OCI-LY3 (cell line): ENCODE measurements at regions not wholly inside any gene's neighbourhood (a gene's known extent, or its start where the extent isn't known, plus 50 kb on each side); places are given as distances from the start of the nearest gene placed in this dataset.

Experiments
- EZH2phosphoT487 ChIP-seq: fragments of 200-600 bp; shearing (Covaris generic); IDR thresholded peaks from 2 replicates; pipeline ENCODE4 v1.6.1; 2018; ENCODE audit warnings: antibody characterized with exemption, mixed run types, low read depth
- TF ChIP-seq, protein P1 (sequence below): fragments of 200-600, 300-600 bp; sonication (generic); IDR thresholded peaks from 2 replicates; pipeline ENCODE4 v1.5.1; 2014; ENCODE audit warnings: antibody characterized with exemption, low read length, low read depth

DNA sequence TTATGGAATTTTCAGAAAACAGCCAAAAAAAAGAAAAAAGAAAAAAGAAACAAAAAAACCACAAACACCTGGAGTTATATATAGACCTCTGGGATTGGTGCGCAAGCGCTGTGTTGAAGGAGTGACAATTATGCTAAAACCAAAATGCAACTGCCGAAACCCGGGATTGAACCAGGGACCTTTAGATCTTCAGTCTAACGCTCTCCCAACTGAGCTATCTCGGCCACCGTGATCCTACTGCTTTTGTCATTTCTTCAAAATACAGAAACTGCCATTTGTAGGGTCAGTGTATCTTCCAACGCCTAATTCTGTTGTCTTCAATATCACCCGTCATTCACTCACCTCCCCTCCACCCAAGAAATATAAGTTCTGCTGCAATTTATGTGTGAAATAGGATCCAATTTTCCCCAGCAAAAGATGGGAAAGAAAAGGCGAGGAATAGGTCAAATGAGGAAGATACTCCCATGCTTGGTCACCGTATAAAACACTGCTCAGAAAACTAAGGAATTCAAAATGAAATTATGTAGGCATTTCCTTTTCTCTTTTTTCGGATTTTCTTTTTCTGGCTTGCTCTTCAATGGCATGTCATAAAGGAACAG is 116.0 kb downstream of the TRIM27 start:
- TF ChIP-seq, protein P1, sequence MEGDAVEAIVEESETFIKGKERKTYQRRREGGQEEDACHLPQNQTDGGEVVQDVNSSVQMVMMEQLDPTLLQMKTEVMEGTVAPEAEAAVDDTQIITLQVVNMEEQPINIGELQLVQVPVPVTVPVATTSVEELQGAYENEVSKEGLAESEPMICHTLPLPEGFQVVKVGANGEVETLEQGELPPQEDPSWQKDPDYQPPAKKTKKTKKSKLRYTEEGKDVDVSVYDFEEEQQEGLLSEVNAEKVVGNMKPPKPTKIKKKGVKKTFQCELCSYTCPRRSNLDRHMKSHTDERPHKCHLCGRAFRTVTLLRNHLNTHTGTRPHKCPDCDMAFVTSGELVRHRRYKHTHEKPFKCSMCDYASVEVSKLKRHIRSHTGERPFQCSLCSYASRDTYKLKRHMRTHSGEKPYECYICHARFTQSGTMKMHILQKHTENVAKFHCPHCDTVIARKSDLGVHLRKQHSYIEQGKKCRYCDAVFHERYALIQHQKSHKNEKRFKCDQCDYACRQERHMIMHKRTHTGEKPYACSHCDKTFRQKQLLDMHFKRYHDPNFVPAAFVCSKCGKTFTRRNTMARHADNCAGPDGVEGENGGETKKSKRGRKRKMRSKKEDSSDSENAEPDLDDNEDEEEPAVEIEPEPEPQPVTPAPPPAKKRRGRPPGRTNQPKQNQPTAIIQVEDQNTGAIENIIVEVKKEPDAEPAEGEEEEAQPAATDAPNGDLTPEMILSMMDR, result no peak
- TF ChIP-seq EZH2phosphoT487, result no peak
